ENCODE measurements at regions not wholly inside any gene's neighbourhood (a gene's known extent, or its start where the extent isn't known, plus 50 kb on each side); places are given as distances from the start of the nearest gene placed in this dataset.

DNA sequence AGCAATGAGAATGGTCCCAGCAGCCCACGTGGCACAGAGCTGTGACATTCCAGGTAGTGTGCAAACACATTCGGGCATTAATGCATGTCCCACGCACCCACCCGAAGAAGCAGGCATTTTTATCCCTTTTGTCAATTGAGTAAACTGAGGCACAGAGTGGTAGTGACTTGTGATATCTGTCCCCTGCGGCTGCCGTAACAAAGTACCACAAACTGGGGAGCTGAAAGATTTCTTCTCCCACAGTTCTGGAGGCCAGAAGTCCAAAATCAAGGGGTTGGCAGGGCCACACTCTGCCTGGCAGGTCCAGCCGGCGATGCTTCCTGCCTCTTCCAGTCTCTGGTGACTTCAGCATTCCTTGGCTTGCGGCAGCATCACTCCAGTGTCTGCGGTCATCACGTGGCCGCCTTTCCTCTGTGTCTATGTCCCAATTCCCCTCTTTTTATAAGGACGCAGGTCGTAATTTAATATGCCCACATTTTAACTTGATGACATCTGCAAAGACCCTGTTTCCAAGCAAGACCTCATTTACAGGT is 221.9 kb upstream of the GSE1 start:
- Mint-ChIP-seq H3K4me1 (peaks cover 0 to 2% (median 0%) of the 10 kb centered on the region in 3 donors), H3K27me3 (peaks cover 15% of the 10 kb centered on the region), H3K36me3 (no peaks in the 10 kb centered on the region), H3K4me3 (no peak overlapping the region), H3K27ac (no peak overlapping the region), H3K9me3 (no peaks in the 10 kb centered on the region)

DNA sequence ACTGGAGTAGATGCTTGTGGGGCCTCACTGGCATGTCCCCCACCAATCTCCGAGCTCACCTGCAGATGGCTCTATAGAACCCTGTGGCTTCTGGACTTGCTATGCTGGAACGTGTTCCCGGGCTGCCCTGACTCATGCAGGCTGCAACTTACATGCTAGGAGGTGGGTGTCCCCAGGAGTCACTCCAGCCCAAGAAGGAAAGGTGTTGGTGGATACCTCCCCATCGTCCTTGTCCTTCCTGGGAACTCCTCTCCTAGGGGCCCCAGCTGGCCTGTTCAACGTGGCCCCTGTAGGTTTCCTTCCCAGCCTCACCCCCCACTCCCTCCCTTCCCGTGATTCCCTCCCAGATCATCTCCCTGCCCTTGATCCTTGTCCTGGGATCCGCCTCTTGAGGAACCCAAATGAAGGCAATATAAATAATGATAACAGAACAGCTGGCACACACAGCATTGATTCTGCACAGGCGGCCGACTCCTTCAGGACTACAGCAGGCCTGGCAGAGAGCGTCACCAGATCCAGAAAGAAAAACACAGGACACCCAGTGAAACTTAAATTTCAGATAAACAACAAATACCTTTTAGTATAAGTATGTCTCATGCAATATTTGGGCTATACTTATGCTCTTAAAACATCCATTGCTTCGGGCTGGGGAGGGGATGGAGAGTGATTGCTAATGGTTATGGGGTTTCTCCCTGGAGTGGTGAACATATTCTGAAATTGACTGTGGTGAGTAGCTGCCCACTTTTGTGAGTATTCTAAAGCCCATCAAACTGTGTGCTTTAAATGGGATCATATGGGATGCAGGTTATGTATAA is 221.1 kb upstream of the GSE1 start:
- H3K36me3 Mint-ChIP-seq = no peaks in the 10 kb centered on the region
- no peak overlapping the region for H3K4me3 Mint-ChIP-seq
- no peaks in the 10 kb centered on the region for H3K9me3 Mint-ChIP-seq
- H3K27me3 Mint-ChIP-seq = peaks cover 18% of the 10 kb centered on the region
- H3K27ac Mint-ChIP-seq = no peak overlapping the region
- peaks cover 0 to 2% (median 0%) of the 10 kb centered on the region in 3 donors for H3K4me1 Mint-ChIP-seq

DNA sequence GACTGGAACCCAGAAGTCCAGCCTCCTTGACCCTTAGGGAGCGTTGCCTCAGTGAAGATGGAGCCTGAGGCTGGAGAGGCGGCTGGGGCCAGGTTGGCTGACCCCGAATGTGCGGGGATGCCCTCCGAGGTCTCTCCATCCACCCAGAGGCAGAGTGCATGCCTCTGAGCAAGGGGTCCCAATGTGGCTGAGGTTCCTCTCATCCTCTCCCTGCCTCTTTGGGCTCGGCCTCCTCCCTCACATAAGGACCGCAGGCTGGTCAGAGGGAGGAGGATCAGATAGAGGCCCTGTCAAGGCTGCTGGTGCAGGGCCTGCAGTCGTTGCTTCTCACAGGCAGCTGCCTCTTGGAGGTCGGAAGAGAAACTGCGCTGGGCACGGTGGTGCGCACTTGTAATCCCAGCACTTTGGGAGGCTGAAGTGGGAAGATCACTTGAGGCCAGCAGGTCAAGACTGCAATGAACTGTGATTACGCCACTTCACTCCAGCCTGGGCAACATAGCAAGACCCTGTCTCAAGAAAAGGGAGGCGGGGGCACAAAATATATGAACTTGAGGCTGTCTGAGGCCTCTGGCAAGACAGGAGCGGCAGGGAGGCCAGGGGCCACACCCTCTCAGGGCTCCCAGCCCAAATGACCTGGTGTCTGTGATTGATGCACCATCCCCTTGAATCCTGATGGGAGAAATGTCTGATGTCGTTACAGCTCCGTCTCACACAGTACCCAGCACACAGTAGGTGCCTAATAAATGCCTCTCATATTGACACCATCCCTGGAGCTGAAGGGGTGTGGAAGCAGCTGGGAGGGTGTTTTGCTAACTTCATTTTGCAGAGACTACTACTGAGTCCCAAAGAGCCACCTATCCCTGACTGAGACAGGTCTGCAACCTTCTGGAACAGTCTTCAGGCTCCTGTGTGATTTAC is 220.1 kb upstream of the GSE1 start:
- peaks cover 18% of the 10 kb centered on the region for H3K27me3 Mint-ChIP-seq
- H3K4me3 Mint-ChIP-seq = no peak overlapping the region
- H3K36me3 Mint-ChIP-seq = no peaks in the 10 kb centered on the region
- H3K4me1 Mint-ChIP-seq = peaks cover 0 to 2% (median 0%) of the 10 kb centered on the region in 3 donors
- H3K9me3 Mint-ChIP-seq = no peaks in the 10 kb centered on the region
- no peak overlapping the region for H3K27ac Mint-ChIP-seq

DNA sequence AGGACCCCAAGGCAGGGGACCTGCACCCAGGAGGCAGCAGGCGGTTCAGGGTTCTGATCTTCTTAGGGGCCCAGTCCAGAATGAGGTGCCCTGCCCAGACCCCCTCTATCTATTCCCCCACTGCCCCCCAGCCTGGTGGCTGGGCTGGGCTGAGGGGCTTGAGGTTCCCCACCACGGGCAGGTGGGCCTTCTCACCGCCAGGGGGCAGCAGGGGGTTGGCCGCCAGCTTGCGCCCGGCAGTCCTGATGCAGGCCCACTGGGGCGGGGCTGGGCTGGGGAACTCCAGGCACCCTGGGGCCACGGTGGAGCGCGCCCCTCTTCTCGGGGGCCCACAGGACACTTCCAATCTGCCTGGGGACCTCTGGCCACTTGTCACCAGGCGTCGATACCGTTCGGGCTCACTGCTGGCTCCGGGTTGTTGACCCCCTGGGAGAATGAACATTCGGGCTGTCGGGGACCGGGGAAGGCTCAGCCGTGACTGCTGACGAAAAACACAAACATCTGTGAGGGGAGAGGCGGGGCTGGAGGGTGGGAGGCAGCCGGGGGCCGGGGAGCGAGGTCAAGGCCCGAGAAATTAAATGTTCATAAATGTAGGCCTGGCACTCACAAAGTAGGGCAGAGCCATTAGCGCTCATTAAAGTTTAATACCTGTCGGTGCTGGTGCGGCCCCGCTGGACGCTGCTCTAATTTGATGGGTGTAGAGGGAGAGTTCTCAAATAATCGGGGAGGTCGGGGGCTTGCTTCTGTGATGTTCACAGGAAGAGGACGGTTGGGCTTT is 219.3 kb upstream of the GSE1 start:
- H3K4me1 Mint-ChIP-seq = peaks cover 0 to 2% (median 0%) of the 10 kb centered on the region in 3 donors
- H3K36me3 Mint-ChIP-seq = no peaks in the 10 kb centered on the region
- no peaks in the 10 kb centered on the region for H3K9me3 Mint-ChIP-seq
- no peak overlapping the region for H3K4me3 Mint-ChIP-seq
- no peak overlapping the region for H3K27ac Mint-ChIP-seq
- H3K27me3 Mint-ChIP-seq = peaks cover 18% of the 10 kb centered on the region

DNA sequence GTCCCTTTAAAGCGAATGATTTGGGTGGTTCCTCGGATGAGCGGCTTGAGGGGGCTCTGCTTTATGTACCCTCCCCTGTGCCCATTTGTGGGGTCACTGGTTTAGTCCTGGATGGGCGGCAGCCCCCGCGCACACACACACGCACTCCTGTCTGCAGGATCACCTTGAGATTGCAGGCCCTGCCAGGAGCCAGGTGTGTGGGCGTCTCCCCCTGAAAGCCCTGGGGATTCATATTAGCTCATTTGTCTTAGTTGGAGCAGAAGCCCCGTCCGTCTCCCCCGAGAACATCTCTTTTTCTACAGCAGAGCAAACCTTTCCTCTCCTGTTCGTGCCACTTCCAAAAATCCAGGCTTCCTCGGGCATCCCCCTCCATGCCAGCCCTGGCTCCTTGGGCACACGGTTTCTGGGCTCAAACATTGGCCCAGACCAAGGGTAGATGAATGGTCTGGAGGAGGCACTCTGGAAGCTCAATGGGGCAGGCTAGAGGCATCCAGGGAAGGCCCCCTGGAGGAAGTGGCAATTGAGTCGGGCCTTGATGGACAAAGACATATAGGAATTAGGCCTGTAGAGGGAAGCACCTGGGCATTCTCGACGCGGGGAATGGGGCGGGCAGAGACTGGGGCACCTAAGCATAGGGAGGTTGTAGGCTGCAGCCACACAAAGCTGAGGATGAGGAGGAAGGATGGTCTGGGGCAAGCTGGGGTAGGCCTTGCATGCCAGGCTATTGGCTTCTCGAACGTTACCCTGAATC is 218.5 kb upstream of the GSE1 start:
- Mint-ChIP-seq H3K4me3 (peak overlapping the region in 1 of 4 donors; percentile 39), H3K27me3 (peaks cover 16% of the 10 kb centered on the region), H3K27ac (no peak overlapping the region), H3K9me3 (no peaks in the 10 kb centered on the region), H3K4me1 (peaks cover 0 to 2% (median 0%) of the 10 kb centered on the region in 3 donors), H3K36me3 (no peaks in the 10 kb centered on the region)

GRCh38 chr16:85395207-85395912 is 217.8 kb upstream of the GSE1 start:
- H3K27ac Mint-ChIP-seq = no peak overlapping the region

GRCh38 chr16:85395913-85396878 is 216.9 kb upstream of the GSE1 start:
- no peaks in the 10 kb centered on the region for H3K9me3 Mint-ChIP-seq
- no peak overlapping the region for H3K27ac Mint-ChIP-seq
- H3K4me3 Mint-ChIP-seq = no peak overlapping the region
- H3K4me1 Mint-ChIP-seq = peaks cover 0 to 2% (median 0%) of the 10 kb centered on the region in 3 donors
- peaks cover 16% of the 10 kb centered on the region for H3K27me3 Mint-ChIP-seq
- H3K36me3 Mint-ChIP-seq = no peaks in the 10 kb centered on the region

More at GRCh38 chr16:85395207-85395912, 217.8 kb upstream of the GSE1 start:
- Mint-ChIP-seq H3K4me3 (peak overlapping the region in 1 of 4 donors; percentile 39), H3K27me3 (peaks cover 16% of the 10 kb centered on the region), H3K4me1 (peaks cover 0 to 2% (median 0%) of the 10 kb centered on the region in 3 donors), H3K9me3 (no peaks in the 10 kb centered on the region), H3K36me3 (no peaks in the 10 kb centered on the region)

DNA sequence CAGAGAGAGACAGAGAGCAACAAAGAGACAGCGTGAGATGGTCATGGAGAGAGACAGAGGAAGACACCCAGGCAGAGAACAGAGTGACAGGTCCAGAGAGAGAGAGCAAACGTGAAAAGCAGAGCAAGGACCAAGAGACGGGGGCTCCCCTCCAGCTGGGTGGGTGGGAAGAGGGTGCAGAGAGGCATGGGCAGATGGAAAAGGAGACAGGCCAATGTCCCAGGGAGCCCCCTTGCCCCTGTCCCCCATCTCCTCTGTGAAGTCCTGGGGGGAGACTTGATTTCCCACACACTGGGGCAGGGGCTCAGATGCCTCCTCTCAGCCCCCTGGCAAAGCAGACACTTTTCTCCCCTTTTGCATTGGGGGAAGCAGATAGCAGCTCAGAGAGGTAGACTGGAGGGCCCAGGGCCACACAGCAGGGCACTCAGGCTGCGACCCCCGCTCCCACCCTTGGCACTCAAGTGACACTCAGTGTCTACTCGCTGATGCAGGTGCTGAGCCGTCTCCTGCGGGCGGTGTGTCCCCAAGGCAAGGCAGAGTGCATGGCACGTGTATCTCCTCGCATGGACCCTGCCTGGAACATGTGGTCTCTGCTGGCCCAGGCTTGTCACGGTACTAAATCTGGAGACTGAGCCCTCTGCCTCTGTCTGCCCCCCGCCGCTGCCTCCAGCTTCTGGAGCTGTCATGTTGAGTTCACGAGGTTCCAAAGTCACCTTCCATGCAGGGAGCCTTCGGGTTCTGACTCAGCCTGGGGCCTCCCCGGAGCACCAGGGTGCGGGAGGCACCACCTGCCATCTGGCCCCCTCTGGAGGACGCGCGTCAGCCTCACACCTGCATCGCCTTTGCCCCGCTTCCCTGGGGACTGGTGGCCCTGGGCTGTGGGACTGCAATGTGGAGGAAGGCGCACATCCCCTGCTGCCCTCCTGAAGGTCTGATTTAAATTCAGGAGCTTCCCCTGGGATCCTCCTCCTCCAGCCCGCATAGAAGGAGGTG is 215.9 kb upstream of the GSE1 start:
- H3K36me3 Mint-ChIP-seq = no peaks in the 10 kb centered on the region
- no peaks in the 10 kb centered on the region for H3K9me3 Mint-ChIP-seq
- H3K27me3 Mint-ChIP-seq = peaks cover 16% of the 10 kb centered on the region
- peaks cover 0 to 2% (median 0%) of the 10 kb centered on the region in 3 donors for H3K4me1 Mint-ChIP-seq
- no peak overlapping the region for H3K27ac Mint-ChIP-seq
- no peak overlapping the region for H3K4me3 Mint-ChIP-seq

DNA sequence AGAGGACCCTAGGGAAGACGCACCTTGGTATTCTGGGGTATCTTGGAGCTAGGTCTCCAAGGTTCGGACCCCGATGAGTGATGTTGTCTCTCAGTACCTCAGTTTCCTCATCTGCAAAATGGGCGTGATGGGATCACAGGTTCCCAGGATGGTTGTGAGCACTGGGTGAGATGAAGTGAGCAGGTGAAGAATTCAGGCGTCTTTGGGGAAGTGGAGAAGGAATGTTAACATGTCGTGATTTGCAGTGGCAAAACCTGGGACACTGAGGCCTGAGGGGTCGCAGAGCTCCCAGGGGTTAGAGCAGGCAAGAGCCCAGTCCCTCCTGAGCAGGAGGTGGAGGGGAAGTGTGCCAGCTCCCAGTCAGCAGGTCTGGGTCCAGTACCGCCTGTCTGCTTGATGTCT is 215.1 kb upstream of the GSE1 start:
- peaks cover 0 to 2% (median 0%) of the 10 kb centered on the region in 3 donors for H3K4me1 Mint-ChIP-seq

GRCh38 chr16:85398688-85399582 is 214.2 kb upstream of the GSE1 start:
- Mint-ChIP-seq H3K27ac (no peak overlapping the region), H3K36me3 (no peaks in the 10 kb centered on the region), H3K4me1 (peaks cover 0 to 2% (median 0%) of the 10 kb centered on the region in 3 donors), H3K9me3 (no peaks in the 10 kb centered on the region), H3K27me3 (peaks cover 14% of the 10 kb centered on the region), H3K4me3 (no peak overlapping the region)

More for the DNA sequence above, 215.1 kb upstream of the GSE1 start:
- Mint-ChIP-seq H3K9me3 (no peaks in the 10 kb centered on the region), H3K4me3 (no peak overlapping the region), H3K27me3 (peaks cover 16% of the 10 kb centered on the region), H3K36me3 (no peaks in the 10 kb centered on the region), H3K27ac (no peak overlapping the region)
